Smooth muscle cell (in vitro differentiated cells): ENCODE measurements at regions not wholly inside any gene's neighbourhood (a gene's known extent, or its start where the extent isn't known, plus 50 kb on each side); places are given as distances from the start of the nearest gene placed in this dataset.

ENCODE experiments used
- DNase-seq: peaks from one replicate; lab custom pipeline; 2025; ENCODE audit not compliant: unreplicated experiment; lab: John Stamatoyannopoulos, UW
- H2AFZ ChIP-seq: fragments of 200-600 bp; sonication (generic); 2 replicates; pipeline ENCODE4 v1.6.0; 2016; ENCODE audit warnings: antibody characterized with exemption, low read depth, mild to moderate bottlenecking
- H3F3A ChIP-seq: fragments of 200-600 bp; sonication (generic); 2 replicates; pipeline ENCODE4 v1.6.0; 2017; ENCODE audit warnings: antibody characterized with exemption, low read depth
- H3K27ac ChIP-seq: fragments of 200-600 bp; sonication (generic); 2 replicates; pipeline ENCODE4 v1.5.1; 2016; ENCODE audit warnings: low read depth, mild to moderate bottlenecking
- H3K27me3 ChIP-seq: fragments of 200-600 bp; sonication (generic); 2 replicates; pipeline ENCODE4 v1.6.1; 2016; ENCODE audit warnings: low read depth, mild to moderate bottlenecking
- H3K36me3 ChIP-seq: fragments of 200-600 bp; sonication (generic); 2 replicates; pipeline ENCODE4 v1.5.1; 2016; ENCODE audit warnings: low read depth
- H3K4me1 ChIP-seq: fragments of 200-600 bp; sonication (generic); 2 replicates; pipeline ENCODE4 v1.5.1; 2016; ENCODE audit warnings: low read depth
- H3K4me2 ChIP-seq: fragments of 200-600 bp; sonication (generic); 2 replicates; pipeline ENCODE4 v1.6.0; 2016; ENCODE audit warnings: mild to moderate bottlenecking
- H3K4me3 ChIP-seq: fragments of 200-600 bp; sonication (generic); 2 replicates; pipeline ENCODE4 v1.5.1; 2016; ENCODE audit warnings: mild to moderate bottlenecking
- H3K79me2 ChIP-seq: fragments of 200-600 bp; sonication (generic); 2 replicates; pipeline ENCODE4 v1.6.0; 2016; ENCODE audit warnings: low read depth, mild to moderate bottlenecking
- H3K9ac ChIP-seq: fragments of 200-600 bp; sonication (generic); 2 replicates; pipeline ENCODE4 v1.6.0; 2016; ENCODE audit warnings: low read depth
- H3K9me3 ChIP-seq: fragments of 200-600 bp; sonication (generic); replicated peaks from 2 replicates; pipeline ENCODE4 v1.5.1; 2016; ENCODE audit warnings: low read depth
- H4K20me1 ChIP-seq: fragments of 200-600 bp; sonication (generic); 2 replicates; pipeline ENCODE4 v1.6.0; 2016; ENCODE audit warnings: low read depth
- CTCF ChIP-seq: fragments of 200-600 bp; sonication (generic); IDR thresholded peaks from 2 replicates; pipeline ENCODE4 v1.5.1; 2017; ENCODE audit warnings: borderline replicate concordance, mild to moderate bottlenecking, antibody characterized with exemption; ENCODE audit not compliant: insufficient read depth, poor library complexity, severe bottlenecking
- WGBS: methylation state at CpG from one replicate; pipeline ENCODE4 v1.1.7; 2016; ENCODE audit warnings: low lambda C conversion rate; 5-methylcytosine and 5-hydroxymethylcytosine counted together

DNA sequence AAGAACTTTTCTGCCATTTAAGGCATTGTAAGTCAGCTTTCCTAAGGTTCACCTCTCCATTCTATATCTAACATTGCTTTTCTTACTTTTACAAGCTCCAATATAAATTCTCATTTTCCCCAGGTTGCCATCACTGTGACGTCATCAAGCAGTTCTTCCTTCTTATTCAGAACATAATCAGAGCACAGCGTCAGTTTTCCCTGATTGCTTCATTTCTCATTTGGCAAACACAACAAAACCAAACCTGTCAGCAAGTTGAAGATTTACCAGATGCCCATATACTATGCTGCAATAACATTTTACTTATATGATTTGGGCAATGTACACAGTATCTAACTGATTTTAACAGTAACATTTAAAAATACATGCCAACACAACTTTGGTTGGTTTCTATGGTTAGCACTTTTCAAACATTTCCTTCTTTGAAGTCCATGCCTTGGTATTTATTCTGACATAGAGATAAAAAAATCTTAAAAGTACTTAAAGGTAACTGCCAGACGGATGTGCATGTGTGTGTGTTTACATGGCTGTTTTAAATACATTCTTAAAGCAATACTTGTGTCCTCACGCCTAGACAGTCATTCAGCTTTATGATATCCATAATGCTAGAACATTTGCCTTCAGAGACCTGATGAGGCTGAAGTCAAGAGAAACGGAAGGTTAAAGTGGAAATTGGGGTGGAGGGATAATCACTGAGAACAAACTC lies 264.0 kb downstream of the KLF12 start:
- DNase-seq = no peak
- Histone ChIP-seq H3K4me2 (peak overlapping the region; percentile 75), H3K9ac (peak overlapping the region; percentile 36)

GRCh38 chr13:73865027-73865426 lies 269.2 kb downstream of the KLF12 start:
- Histone ChIP-seq H2AFZ (no peak overlapping the region), H3K9ac (no peak overlapping the region), H3K9me3 (no peaks in the 10 kb centered on the region), H3K79me2 (no peaks in the 10 kb centered on the region), H3K4me3 (no peak overlapping the region), H3K27me3 (no peaks in the 10 kb centered on the region), H3K36me3 (no peaks in the 10 kb centered on the region), H3F3A (no peaks in the 10 kb centered on the region), H3K4me2 (no peak overlapping the region), H3K27ac (no peak overlapping the region), H4K20me1 (no peaks in the 10 kb centered on the region), H3K4me1 (no peaks in the 10 kb centered on the region)
- DNase-seq = no peak
- no peak for TF ChIP-seq CTCF
- 82% methylated on average over 1 of the region's 1 CpG for WGBS

More for the DNA sequence above, 264.0 kb downstream of the KLF12 start:
- WGBS = 78% methylated on average over 5 of the region's 5 CpGs
- H3F3A ChIP-seq = no peaks in the 10 kb centered on the region
- TF ChIP-seq CTCF = no peak
- no peaks in the 10 kb centered on the region for H4K20me1 ChIP-seq
- H3K4me3 ChIP-seq = no peak overlapping the region
- peak overlapping the region; percentile 77 for H3K27ac ChIP-seq
- no peaks in the 10 kb centered on the region for H3K36me3 ChIP-seq
- no peak overlapping the region for H2AFZ ChIP-seq
- H3K27me3 ChIP-seq = no peaks in the 10 kb centered on the region
- H3K9me3 ChIP-seq = no peaks in the 10 kb centered on the region
- H3K79me2 ChIP-seq = no peaks in the 10 kb centered on the region
- peaks cover 5% of the 10 kb centered on the region for H3K4me1 ChIP-seq

DNA sequence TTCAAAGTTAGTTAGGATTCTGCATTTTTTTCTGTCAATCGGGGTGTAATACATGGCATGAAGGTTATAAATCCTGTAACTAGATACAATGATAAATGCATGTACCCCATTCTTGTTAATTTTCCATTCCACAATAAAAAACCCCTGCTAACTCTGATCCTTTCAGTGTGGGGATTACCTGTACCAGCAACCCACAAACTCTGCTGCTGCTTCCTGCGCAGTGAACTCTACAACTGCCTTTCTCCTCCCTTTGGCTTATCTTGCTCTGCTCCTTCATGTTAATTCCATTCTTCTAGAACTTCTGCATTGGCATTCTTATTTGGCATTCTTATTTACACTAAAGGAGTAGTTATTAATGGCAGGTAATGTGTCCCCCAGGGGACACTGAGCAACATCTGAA lies 273.1 kb downstream of the KLF12 start:
- H3K9me3 ChIP-seq = no peaks in the 10 kb centered on the region
- DNase-seq = no peak
- WGBS = 96% methylated on average over 2 of the region's 2 CpGs
- no peaks in the 10 kb centered on the region for H3F3A ChIP-seq
- H3K27me3 ChIP-seq = no peaks in the 10 kb centered on the region
- TF ChIP-seq CTCF = no peak
- H3K9ac ChIP-seq = no peak overlapping the region
- no peak overlapping the region for H2AFZ ChIP-seq
- no peaks in the 10 kb centered on the region for H3K4me1 ChIP-seq
- no peaks in the 10 kb centered on the region for H3K36me3 ChIP-seq
- H4K20me1 ChIP-seq = no peaks in the 10 kb centered on the region
- H3K4me2 ChIP-seq = no peak overlapping the region
- H3K4me3 ChIP-seq = no peak overlapping the region
- H3K79me2 ChIP-seq = no peaks in the 10 kb centered on the region
- no peak overlapping the region for H3K27ac ChIP-seq

- H4K20me1 ChIP-seq = no peaks in the 10 kb centered on the region
- no peaks in the 10 kb centered on the region for H3K36me3 ChIP-seq
- no peak for DNase-seq
- no peak overlapping the region for H2AFZ ChIP-seq
- no peak overlapping the region for H3K27ac ChIP-seq
- no peaks in the 10 kb centered on the region for H3K27me3 ChIP-seq
- H3K4me2 ChIP-seq = no peak overlapping the region
- H3K9me3 ChIP-seq = no peaks in the 10 kb centered on the region
- 90% methylated on average over 6 of the region's 6 CpGs for WGBS
- TF ChIP-seq CTCF = no peak
- H3F3A ChIP-seq = no peaks in the 10 kb centered on the region
- no peak overlapping the region for H3K9ac ChIP-seq
- no peak overlapping the region for H3K4me3 ChIP-seq
- H3K4me1 ChIP-seq = no peaks in the 10 kb centered on the region
- H3K79me2 ChIP-seq = no peaks in the 10 kb centered on the region
These were observed 273.7 kb downstream of the KLF12 start for GRCh38 chr13:73860501-73860900.
